ENCODE measurements at regions not wholly inside any gene's neighbourhood (a gene's known extent, or its start where the extent isn't known, plus 50 kb on each side); places are given as distances from the start of the nearest gene placed in this dataset.

GRCh38 chr5:158531860-158532259 is 567.9 kb downstream of the EBF1 start:
- no peaks in the 10 kb centered on the region for H3K36me3 ChIP-seq (ENCODE audit: insufficient read depth, low read length)
- no peak overlapping the region for H3K27ac ChIP-seq (ENCODE audit: low read depth, low read length)
- H3K9ac ChIP-seq (ENCODE audit: low read length) = no peak overlapping the region
- H3K4me1 ChIP-seq (ENCODE audit: insufficient read depth, low read length) = no peaks in the 10 kb centered on the region
- no peaks in the 10 kb centered on the region for H3K27me3 ChIP-seq (ENCODE audit: control insufficient read depth in 1 of 2, insufficient read depth in 2 of 2, low read length in 2 of 2)
- no peak overlapping the region for H3K4me3 ChIP-seq (ENCODE audit: low read depth in 1 of 2, low read length in 2 of 2)
- no peaks in the 10 kb centered on the region for H3K9me3 ChIP-seq (ENCODE audit: low read length)

GRCh38 chr5:158530115-158530514 is 569.6 kb downstream of the EBF1 start:
- no peak overlapping the region for H3K4me3 ChIP-seq (ENCODE audit: low read depth in 1 of 2, low read length in 2 of 2)

GRCh38 chr5:158529454-158529853 is 570.3 kb downstream of the EBF1 start:
- no peak overlapping the region for H3K9ac ChIP-seq (ENCODE audit: low read length)
- no peaks in the 10 kb centered on the region for H3K4me1 ChIP-seq (ENCODE audit: insufficient read depth, low read length)
- H3K27me3 ChIP-seq (ENCODE audit: control insufficient read depth in 1 of 2, insufficient read depth in 2 of 2, low read length in 2 of 2) = no peaks in the 10 kb centered on the region

More at GRCh38 chr5:158530115-158530514, 569.6 kb downstream of the EBF1 start:
- no peaks in the 10 kb centered on the region for H3K9me3 ChIP-seq (ENCODE audit: low read length)
- H3K4me1 ChIP-seq (ENCODE audit: insufficient read depth, low read length) = no peaks in the 10 kb centered on the region
- no peak overlapping the region for H3K27ac ChIP-seq (ENCODE audit: low read depth, low read length)
- no peak overlapping the region for H3K9ac ChIP-seq (ENCODE audit: low read length)
- H3K36me3 ChIP-seq (ENCODE audit: insufficient read depth, low read length) = no peaks in the 10 kb centered on the region
- no peaks in the 10 kb centered on the region for H3K27me3 ChIP-seq (ENCODE audit: control insufficient read depth in 1 of 2, insufficient read depth in 2 of 2, low read length in 2 of 2)

GRCh38 chr5:158525663-158526062 is 574.1 kb downstream of the EBF1 start:
- H3K9me3 ChIP-seq (ENCODE audit: low read length) = no peaks in the 10 kb centered on the region
- no peak overlapping the region for H3K4me3 ChIP-seq (ENCODE audit: low read depth in 1 of 2, low read length in 2 of 2)
- no peaks in the 10 kb centered on the region for H3K27me3 ChIP-seq (ENCODE audit: control insufficient read depth in 1 of 2, insufficient read depth in 2 of 2, low read length in 2 of 2)
- no peaks in the 10 kb centered on the region for H3K36me3 ChIP-seq (ENCODE audit: insufficient read depth, low read length)
- no peak overlapping the region for H3K27ac ChIP-seq (ENCODE audit: low read depth, low read length)
- peaks cover 4% of the 10 kb centered on the region for H3K4me1 ChIP-seq (ENCODE audit: insufficient read depth, low read length)
- H3K9ac ChIP-seq (ENCODE audit: low read length) = no peak overlapping the region

More at GRCh38 chr5:158529454-158529853, 570.3 kb downstream of the EBF1 start:
- no peaks in the 10 kb centered on the region for H3K9me3 ChIP-seq (ENCODE audit: low read length)
- no peak overlapping the region for H3K27ac ChIP-seq (ENCODE audit: low read depth, low read length)
- H3K4me3 ChIP-seq (ENCODE audit: low read depth in 1 of 2, low read length in 2 of 2) = no peak overlapping the region
- no peaks in the 10 kb centered on the region for H3K36me3 ChIP-seq (ENCODE audit: insufficient read depth, low read length)

- no peaks in the 10 kb centered on the region for H3K27me3 ChIP-seq (ENCODE audit: control insufficient read depth in 1 of 2, insufficient read depth in 2 of 2, low read length in 2 of 2)
- peaks cover 4% of the 10 kb centered on the region for H3K4me1 ChIP-seq (ENCODE audit: insufficient read depth, low read length)
- no peaks in the 10 kb centered on the region for H3K36me3 ChIP-seq (ENCODE audit: insufficient read depth, low read length)
- H3K9ac ChIP-seq (ENCODE audit: low read length) = no peak overlapping the region
- no peaks in the 10 kb centered on the region for H3K9me3 ChIP-seq (ENCODE audit: low read length)
- H3K27ac ChIP-seq (ENCODE audit: low read depth, low read length) = no peak overlapping the region
- H3K4me3 ChIP-seq (ENCODE audit: low read depth in 1 of 2, low read length in 2 of 2) = no peak overlapping the region
Observed at GRCh38 chr5:158524070-158524469, 575.6 kb downstream of the EBF1 start.

- Histone ChIP-seq H3K4me3 (ENCODE audit: low read depth in 1 of 2, low read length in 2 of 2) (no peak overlapping the region), H3K27ac (ENCODE audit: low read depth, low read length) (no peak overlapping the region), H3K27me3 (ENCODE audit: control insufficient read depth in 1 of 2, insufficient read depth in 2 of 2, low read length in 2 of 2) (no peaks in the 10 kb centered on the region), H3K36me3 (ENCODE audit: insufficient read depth, low read length) (no peaks in the 10 kb centered on the region), H3K9me3 (ENCODE audit: low read length) (no peaks in the 10 kb centered on the region), H3K4me1 (ENCODE audit: insufficient read depth, low read length) (peaks cover 4% of the 10 kb centered on the region), H3K9ac (ENCODE audit: low read length) (no peak overlapping the region)
Observed at GRCh38 chr5:158522776-158523175, 576.9 kb downstream of the EBF1 start.

GRCh38 chr5:158521995-158522394 is 577.7 kb downstream of the EBF1 start:
- Histone ChIP-seq H3K4me3 (ENCODE audit: low read depth in 1 of 2, low read length in 2 of 2) (no peak overlapping the region), H3K9ac (ENCODE audit: low read length) (no peak overlapping the region), H3K9me3 (ENCODE audit: low read length) (no peaks in the 10 kb centered on the region), H3K4me1 (ENCODE audit: insufficient read depth, low read length) (peaks cover 4% of the 10 kb centered on the region), H3K36me3 (ENCODE audit: insufficient read depth, low read length) (no peaks in the 10 kb centered on the region), H3K27ac (ENCODE audit: low read depth, low read length) (no peak overlapping the region), H3K27me3 (ENCODE audit: control insufficient read depth in 1 of 2, insufficient read depth in 2 of 2, low read length in 2 of 2) (no peaks in the 10 kb centered on the region)

- H3K27ac ChIP-seq (ENCODE audit: low read depth, low read length) = no peak overlapping the region
Observed at GRCh38 chr5:158519433-158520021, 580.2 kb downstream of the EBF1 start.

GRCh38 chr5:158516521-158516920 is 583.2 kb downstream of the EBF1 start:
- Histone ChIP-seq H3K36me3 (ENCODE audit: insufficient read depth, low read length) (no peaks in the 10 kb centered on the region), H3K4me3 (ENCODE audit: low read depth in 1 of 2, low read length in 2 of 2) (no peak overlapping the region), H3K9ac (ENCODE audit: low read length) (no peak overlapping the region), H3K27ac (ENCODE audit: low read depth, low read length) (no peak overlapping the region), H3K27me3 (ENCODE audit: control insufficient read depth in 1 of 2, insufficient read depth in 2 of 2, low read length in 2 of 2) (no peaks in the 10 kb centered on the region), H3K9me3 (ENCODE audit: low read length) (no peaks in the 10 kb centered on the region), H3K4me1 (ENCODE audit: insufficient read depth, low read length) (no peaks in the 10 kb centered on the region)

More at GRCh38 chr5:158519433-158520021, 580.2 kb downstream of the EBF1 start:
- Histone ChIP-seq H3K4me3 (ENCODE audit: low read depth in 1 of 2, low read length in 2 of 2) (no peak overlapping the region), H3K4me1 (ENCODE audit: insufficient read depth, low read length) (peaks cover 4% of the 10 kb centered on the region), H3K36me3 (ENCODE audit: insufficient read depth, low read length) (no peaks in the 10 kb centered on the region), H3K9ac (ENCODE audit: low read length) (no peak overlapping the region), H3K27me3 (ENCODE audit: control insufficient read depth in 1 of 2, insufficient read depth in 2 of 2, low read length in 2 of 2) (no peaks in the 10 kb centered on the region), H3K9me3 (ENCODE audit: low read length) (no peaks in the 10 kb centered on the region)

- Histone ChIP-seq H3K9ac (ENCODE audit: low read length) (no peak overlapping the region), H3K27me3 (ENCODE audit: control insufficient read depth in 1 of 2, insufficient read depth in 2 of 2, low read length in 2 of 2) (no peaks in the 10 kb centered on the region), H3K4me1 (ENCODE audit: insufficient read depth, low read length) (no peaks in the 10 kb centered on the region), H3K4me3 (ENCODE audit: low read depth in 1 of 2, low read length in 2 of 2) (no peak overlapping the region), H3K27ac (ENCODE audit: low read depth, low read length) (no peak overlapping the region), H3K36me3 (ENCODE audit: insufficient read depth, low read length) (no peaks in the 10 kb centered on the region), H3K9me3 (ENCODE audit: low read length) (no peaks in the 10 kb centered on the region)
Observed at GRCh38 chr5:158514986-158515359, 584.7 kb downstream of the EBF1 start.

- Histone ChIP-seq H3K9ac (ENCODE audit: low read length) (no peak overlapping the region), H3K36me3 (ENCODE audit: insufficient read depth, low read length) (no peaks in the 10 kb centered on the region), H3K4me1 (ENCODE audit: insufficient read depth, low read length) (no peaks in the 10 kb centered on the region), H3K27me3 (ENCODE audit: control insufficient read depth in 1 of 2, insufficient read depth in 2 of 2, low read length in 2 of 2) (no peaks in the 10 kb centered on the region), H3K27ac (ENCODE audit: low read depth, low read length) (no peak overlapping the region), H3K9me3 (ENCODE audit: low read length) (no peaks in the 10 kb centered on the region), H3K4me3 (ENCODE audit: low read depth in 1 of 2, low read length in 2 of 2) (no peak overlapping the region)
Observed at GRCh38 chr5:158514319-158514985, 585.3 kb downstream of the EBF1 start.

All from muscle layer of colon (tissue), 2 donors.